ENCODE measurements at regions not wholly inside any gene's neighbourhood (a gene's known extent, or its start where the extent isn't known, plus 50 kb on each side); places are given as distances from the start of the nearest gene placed in this dataset.

DNA sequence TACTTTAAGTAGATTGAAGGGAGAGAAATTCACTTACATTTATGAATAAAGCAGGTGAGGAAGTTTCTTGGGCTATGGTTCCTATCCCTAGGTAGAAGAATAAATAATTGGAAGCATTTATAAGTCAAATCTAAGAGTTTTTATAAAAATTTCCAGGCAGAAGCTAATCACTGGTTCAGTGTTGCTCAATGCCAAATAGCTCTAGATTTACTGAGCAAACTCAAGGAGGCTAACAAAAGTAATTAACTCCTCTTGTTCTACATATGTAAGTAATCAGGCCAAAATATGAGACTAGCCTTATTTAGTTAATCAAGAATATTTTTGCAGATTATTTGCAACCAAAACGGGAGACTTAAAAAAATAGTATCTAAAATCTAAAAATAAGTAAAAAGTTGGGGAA is 472.3 kb downstream of the PLK2 start:
- TF ChIP-seq, protein P1, sequence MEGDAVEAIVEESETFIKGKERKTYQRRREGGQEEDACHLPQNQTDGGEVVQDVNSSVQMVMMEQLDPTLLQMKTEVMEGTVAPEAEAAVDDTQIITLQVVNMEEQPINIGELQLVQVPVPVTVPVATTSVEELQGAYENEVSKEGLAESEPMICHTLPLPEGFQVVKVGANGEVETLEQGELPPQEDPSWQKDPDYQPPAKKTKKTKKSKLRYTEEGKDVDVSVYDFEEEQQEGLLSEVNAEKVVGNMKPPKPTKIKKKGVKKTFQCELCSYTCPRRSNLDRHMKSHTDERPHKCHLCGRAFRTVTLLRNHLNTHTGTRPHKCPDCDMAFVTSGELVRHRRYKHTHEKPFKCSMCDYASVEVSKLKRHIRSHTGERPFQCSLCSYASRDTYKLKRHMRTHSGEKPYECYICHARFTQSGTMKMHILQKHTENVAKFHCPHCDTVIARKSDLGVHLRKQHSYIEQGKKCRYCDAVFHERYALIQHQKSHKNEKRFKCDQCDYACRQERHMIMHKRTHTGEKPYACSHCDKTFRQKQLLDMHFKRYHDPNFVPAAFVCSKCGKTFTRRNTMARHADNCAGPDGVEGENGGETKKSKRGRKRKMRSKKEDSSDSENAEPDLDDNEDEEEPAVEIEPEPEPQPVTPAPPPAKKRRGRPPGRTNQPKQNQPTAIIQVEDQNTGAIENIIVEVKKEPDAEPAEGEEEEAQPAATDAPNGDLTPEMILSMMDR (IDR thresholded peaks at IDR 0.05): no peak
- TF ChIP-seq TCF12 (IDR thresholded peaks at IDR 0.05) (no peak), USF1 (IDR thresholded peaks at IDR 0.05; ENCODE audit: borderline replicate concordance, low read depth) (no peak), GATA2 (CRISPR knock-in tag; IDR thresholded peaks at IDR 0.05) (no peak), CHD2 (IDR thresholded peaks at IDR 0.05; ENCODE audit: low read length, partially characterized antibody) (no peak), EZH2phosphoT487 (IDR thresholded peaks at IDR 0.05; ENCODE audit: borderline replicate concordance, low read depth) (no peak), USF2 (IDR thresholded peaks at IDR 0.05; ENCODE audit: borderline replicate concordance, low read depth, low read length) (no peak), FOSL2 (IDR thresholded peaks at IDR 0.05; ENCODE audit: borderline replicate concordance, low read depth) (no peak), GABPA (IDR thresholded peaks at IDR 0.05; ENCODE audit: low read depth) (no peak), RAD21 (IDR thresholded peaks at IDR 0.05; ENCODE audit: low read length) (no peak)
- TF ChIP-seq, protein P2, sequence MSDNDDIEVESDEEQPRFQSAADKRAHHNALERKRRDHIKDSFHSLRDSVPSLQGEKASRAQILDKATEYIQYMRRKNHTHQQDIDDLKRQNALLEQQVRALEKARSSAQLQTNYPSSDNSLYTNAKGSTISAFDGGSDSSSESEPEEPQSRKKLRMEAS (IDR thresholded peaks at IDR 0.05; ENCODE audit: low read depth): no peak
